HG03064 (cell line): ENCODE measurements at regions not wholly inside any gene's neighbourhood (a gene's known extent, or its start where the extent isn't known, plus 50 kb on each side); places are given as distances from the start of the nearest gene placed in this dataset.

Experiments used
- ATAC-seq: cut with Tn5 transposase; IDR thresholded peaks from one replicate; pipeline ENCODE4 v1.9.1; 2021; ENCODE audit warnings: low read depth; ENCODE audit not compliant: unreplicated experiment

DNA sequence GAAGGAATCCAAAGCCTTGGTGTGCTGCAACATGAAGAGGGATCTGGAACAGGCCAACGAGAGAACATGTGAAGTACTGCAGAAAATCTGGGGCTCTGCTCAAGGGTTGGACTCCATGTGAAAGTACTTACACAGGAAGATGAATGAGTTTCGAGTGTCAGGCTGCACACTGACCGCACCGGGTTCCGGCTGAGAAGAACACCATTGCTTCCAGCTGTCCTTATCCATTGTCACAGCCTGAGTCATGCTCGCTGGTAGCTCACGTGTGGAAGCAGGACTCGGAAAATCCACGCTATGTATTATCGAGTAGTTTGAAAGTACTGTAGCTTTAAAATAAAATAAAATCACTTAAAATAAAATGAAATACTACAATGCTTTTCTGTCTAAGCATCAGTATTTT, 50.4 kb upstream of the TBL1X start:
- ATAC-seq: no peak
